Nephron progenitor cell (in vitro differentiated cells): ENCODE measurements at regions not wholly inside any gene's neighbourhood (a gene's known extent, or its start where the extent isn't known, plus 50 kb on each side); places are given as distances from the start of the nearest gene placed in this dataset.

ENCODE experiments used
- DNase-seq: peaks from one replicate; pipeline ENCODE4 v3.0.0; 2021
- H3K27ac Mint-ChIP-seq: 2 replicates; pipeline ENCODE4 v1.8.0; 2021; ENCODE audit warnings: mild to moderate bottlenecking, moderate library complexity, mixed read lengths
- H3K27me3 Mint-ChIP-seq: 2 replicates; pipeline ENCODE4 v1.8.0; 2021; ENCODE audit warnings: mild to moderate bottlenecking, low read depth, mixed read lengths; ENCODE audit not compliant: poor library complexity
- H3K36me3 Mint-ChIP-seq: 2 replicates; pipeline ENCODE4 v1.8.0; 2021; ENCODE audit warnings: low read depth, mixed read lengths
- H3K4me1 Mint-ChIP-seq: 2 replicates; pipeline ENCODE4 v1.8.0; 2021; ENCODE audit warnings: mixed read lengths
- H3K4me3 Mint-ChIP-seq: 2 replicates; pipeline ENCODE4 v1.8.0; 2021; ENCODE audit warnings: mild to moderate bottlenecking, moderate library complexity, mixed read lengths
- H3K9me3 Mint-ChIP-seq: 2 replicates; pipeline ENCODE4 v1.8.0; 2021; ENCODE audit warnings: mild to moderate bottlenecking, moderate library complexity, mixed read lengths
- TF ChIP-seq, protein P1 (sequence below): fragments of 200-600 bp; sonication (generic); IDR thresholded peaks from 2 replicates; pipeline ENCODE4 v1.5.0; 2021; ENCODE audit warnings: antibody characterized with exemption

DNA sequence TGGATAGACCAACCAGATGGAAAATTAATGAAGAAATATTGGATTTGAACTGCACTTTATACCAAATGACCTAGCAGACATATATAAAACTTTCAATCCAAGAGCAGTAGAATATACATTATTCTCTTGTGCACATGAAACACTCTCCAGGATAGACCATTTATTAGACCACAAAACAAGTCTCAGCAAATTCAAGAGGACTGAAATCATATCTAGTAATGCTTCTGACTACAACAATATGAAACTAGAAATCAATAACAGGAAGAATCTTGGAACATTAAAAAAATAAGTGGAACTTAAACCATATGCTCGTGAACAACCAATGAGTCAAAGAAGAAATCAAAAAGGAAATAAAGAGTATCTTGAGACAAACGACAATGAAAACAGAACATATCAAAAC is 150.0 kb upstream of the CD180 start:
- DNase-seq = no peak
- H3K27me3 Mint-ChIP-seq = no peaks in the 10 kb centered on the region
- TF ChIP-seq, protein P1, sequence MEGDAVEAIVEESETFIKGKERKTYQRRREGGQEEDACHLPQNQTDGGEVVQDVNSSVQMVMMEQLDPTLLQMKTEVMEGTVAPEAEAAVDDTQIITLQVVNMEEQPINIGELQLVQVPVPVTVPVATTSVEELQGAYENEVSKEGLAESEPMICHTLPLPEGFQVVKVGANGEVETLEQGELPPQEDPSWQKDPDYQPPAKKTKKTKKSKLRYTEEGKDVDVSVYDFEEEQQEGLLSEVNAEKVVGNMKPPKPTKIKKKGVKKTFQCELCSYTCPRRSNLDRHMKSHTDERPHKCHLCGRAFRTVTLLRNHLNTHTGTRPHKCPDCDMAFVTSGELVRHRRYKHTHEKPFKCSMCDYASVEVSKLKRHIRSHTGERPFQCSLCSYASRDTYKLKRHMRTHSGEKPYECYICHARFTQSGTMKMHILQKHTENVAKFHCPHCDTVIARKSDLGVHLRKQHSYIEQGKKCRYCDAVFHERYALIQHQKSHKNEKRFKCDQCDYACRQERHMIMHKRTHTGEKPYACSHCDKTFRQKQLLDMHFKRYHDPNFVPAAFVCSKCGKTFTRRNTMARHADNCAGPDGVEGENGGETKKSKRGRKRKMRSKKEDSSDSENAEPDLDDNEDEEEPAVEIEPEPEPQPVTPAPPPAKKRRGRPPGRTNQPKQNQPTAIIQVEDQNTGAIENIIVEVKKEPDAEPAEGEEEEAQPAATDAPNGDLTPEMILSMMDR = no peak
- peaks cover 15% of the 10 kb centered on the region for H3K36me3 Mint-ChIP-seq
- no peak overlapping the region for H3K27ac Mint-ChIP-seq
- peaks cover 41% of the 10 kb centered on the region for H3K9me3 Mint-ChIP-seq
- no peak overlapping the region for H3K4me3 Mint-ChIP-seq
- no peaks in the 10 kb centered on the region for H3K4me1 Mint-ChIP-seq

DNA sequence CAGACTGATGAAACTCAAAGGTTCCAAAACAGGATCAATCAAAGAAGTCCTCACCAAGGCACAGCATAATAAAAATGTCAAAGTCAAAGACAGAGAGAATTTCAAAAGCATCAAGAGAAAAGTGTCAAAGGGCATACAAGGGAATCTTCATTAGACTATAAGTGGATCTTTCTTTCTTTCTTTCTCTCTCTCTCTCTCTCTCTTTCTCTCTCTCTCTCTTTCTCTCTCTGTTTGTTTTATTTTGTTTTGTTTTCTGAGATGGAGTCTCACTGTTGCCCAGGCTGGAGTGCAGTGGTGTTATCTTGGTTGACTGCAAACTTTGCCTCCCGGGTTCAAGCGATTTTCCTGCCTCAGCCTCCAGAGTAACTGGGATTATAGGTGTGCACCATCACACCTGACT is 148.3 kb upstream of the CD180 start:
- no peak overlapping the region for H3K4me3 Mint-ChIP-seq
- DNase-seq = no peak
- peaks cover 15% of the 10 kb centered on the region for H3K36me3 Mint-ChIP-seq
- H3K4me1 Mint-ChIP-seq = no peaks in the 10 kb centered on the region
- no peak overlapping the region for H3K27ac Mint-ChIP-seq
- TF ChIP-seq, protein P1 = no peak
- no peaks in the 10 kb centered on the region for H3K27me3 Mint-ChIP-seq
- peaks cover 41% of the 10 kb centered on the region for H3K9me3 Mint-ChIP-seq

DNA sequence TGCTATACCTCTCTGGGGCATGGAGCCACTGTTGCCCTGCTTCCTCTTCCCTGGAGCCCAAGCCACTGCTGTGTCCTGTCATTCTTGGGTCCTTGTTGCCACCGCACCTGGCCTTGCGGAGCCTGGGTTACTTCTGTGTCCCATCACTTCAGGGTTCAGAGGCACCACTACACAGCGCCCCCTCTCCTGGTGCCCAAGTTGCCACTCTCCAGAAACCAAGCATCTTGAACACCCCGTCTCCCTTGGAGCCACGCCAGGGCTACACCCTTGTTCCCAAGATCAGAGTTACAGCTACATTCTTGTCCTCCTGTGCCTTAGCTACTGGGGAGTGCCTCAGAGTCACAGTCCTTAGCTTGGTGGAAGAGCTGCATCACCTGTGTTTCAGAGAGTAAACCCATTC is 147.2 kb upstream of the CD180 start:
- TF ChIP-seq, protein P1 = no peak
- H3K9me3 Mint-ChIP-seq = peaks cover 41% of the 10 kb centered on the region
- H3K36me3 Mint-ChIP-seq = peaks cover 15% of the 10 kb centered on the region
- no peaks in the 10 kb centered on the region for H3K27me3 Mint-ChIP-seq
- H3K27ac Mint-ChIP-seq = no peak overlapping the region
- no peak overlapping the region for H3K4me3 Mint-ChIP-seq
- no peak for DNase-seq
- H3K4me1 Mint-ChIP-seq = no peaks in the 10 kb centered on the region

DNA sequence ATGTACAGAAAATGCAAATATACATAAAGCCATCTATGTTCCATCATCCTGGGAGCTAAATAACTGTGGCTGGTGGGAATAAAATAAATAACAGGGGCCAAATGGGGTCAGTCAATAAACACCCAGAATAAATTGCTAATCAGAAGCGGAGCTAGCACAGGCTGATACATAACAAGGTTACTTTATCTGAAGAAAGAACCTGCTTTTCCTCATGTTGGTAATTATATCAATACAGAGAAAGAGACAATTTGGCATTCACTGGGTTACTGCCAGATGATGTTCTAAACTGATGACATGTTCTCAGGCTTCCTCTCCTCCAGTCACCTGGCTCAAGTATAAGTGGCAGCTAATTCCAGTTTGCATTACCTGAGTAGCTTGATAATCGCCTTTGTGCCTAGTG is 144.9 kb upstream of the CD180 start:
- H3K9me3 Mint-ChIP-seq = peaks cover 30% of the 10 kb centered on the region
- peaks cover 15% of the 10 kb centered on the region for H3K36me3 Mint-ChIP-seq
- H3K27me3 Mint-ChIP-seq = no peaks in the 10 kb centered on the region
- H3K27ac Mint-ChIP-seq = no peak overlapping the region
- peaks cover 17% of the 10 kb centered on the region for H3K4me1 Mint-ChIP-seq
- H3K4me3 Mint-ChIP-seq = no peak overlapping the region
- DNase-seq = no peak
- TF ChIP-seq, protein P1 = no peak

DNA sequence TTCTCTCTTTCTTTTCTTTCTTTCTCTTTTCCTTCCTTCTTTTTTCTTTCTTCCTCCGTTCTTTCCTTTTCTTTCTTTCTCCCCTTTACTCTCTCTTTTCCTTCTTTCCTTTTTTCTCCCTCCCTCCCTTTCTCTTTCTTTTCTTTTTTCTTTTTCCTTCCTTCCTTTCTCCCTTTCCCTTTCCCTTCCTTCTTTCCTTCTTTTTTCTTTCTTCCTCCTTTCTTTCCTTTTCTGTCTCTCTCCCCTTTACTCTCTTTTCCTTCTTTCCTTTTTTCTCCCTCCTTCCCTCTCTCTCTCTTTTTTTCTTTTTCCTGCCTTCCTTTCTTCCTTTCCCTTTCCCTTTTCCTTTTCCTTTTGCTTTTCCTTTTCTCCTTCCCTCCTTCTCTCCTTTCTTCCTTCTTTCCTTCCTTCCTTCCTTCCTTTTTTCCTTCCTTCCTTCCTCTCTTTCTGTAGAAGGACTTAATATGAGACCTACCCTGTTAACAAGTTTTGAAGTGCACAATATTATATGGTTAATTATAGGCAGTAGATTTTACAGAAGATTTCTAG is 142.7 kb upstream of the CD180 start:
- TF ChIP-seq, protein P1 = no peak
- Mint-ChIP-seq H3K27ac (no peak overlapping the region), H3K4me3 (no peak overlapping the region), H3K9me3 (peaks cover 9% of the 10 kb centered on the region), H3K27me3 (no peaks in the 10 kb centered on the region), H3K4me1 (peaks cover 17% of the 10 kb centered on the region), H3K36me3 (peaks cover 4% of the 10 kb centered on the region)
- no peak for DNase-seq

DNA sequence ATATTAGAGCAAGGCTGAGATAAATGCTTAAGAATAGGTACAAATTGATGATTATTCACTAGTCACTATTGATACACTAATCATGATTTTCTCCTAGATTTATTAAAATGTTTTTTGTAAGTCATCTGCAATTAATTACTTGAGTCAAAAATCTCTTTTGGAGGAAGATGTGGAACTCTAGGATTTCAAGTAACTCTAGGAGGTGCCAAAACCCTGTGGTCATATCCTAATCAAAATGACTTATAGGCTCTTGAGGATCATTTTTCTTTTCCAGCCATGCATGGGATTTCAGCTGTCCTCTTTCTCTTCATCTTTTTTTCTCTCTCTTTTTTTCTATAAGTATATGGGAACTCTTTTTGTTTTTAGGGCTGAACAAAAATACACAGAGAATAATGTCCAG is 141.8 kb upstream of the CD180 start:
- DNase-seq = no peak
- Mint-ChIP-seq H3K36me3 (no peaks in the 10 kb centered on the region), H3K4me1 (peaks cover 17% of the 10 kb centered on the region), H3K27ac (no peak overlapping the region), H3K4me3 (no peak overlapping the region), H3K27me3 (no peaks in the 10 kb centered on the region), H3K9me3 (peaks cover 3% of the 10 kb centered on the region)
- TF ChIP-seq, protein P1 = no peak
